A673 (cell line): ENCODE measurements at regions not wholly inside any gene's neighbourhood (a gene's known extent, or its start where the extent isn't known, plus 50 kb on each side); places are given as distances from the start of the nearest gene placed in this dataset.

Experiments
- BruUV-seq: library from RNA; stranded (reverse); fragments of 400-500 nt; replicated peaks from 2 replicates; lab custom pipeline; 2021; lab: Mats Ljungman, UMichigan
- CTCF ChIA-PET: fragments of 300-600 bp; sonication (Branson Sonifier 250); formaldehyde crosslinking; loops from one replicate; lab custom pipeline; 2022; ENCODE audit warnings: antibody characterized with exemption; lab: Charles Lee
- POLR2A ChIA-PET: fragments of 300-600 bp; sonication (Branson Sonifier 250); formaldehyde crosslinking; loops from one replicate; lab custom pipeline; 2022; ENCODE audit warnings: antibody characterized with exemption; ENCODE audit not compliant: low non-redundant PET; lab: Charles Lee
- DNase-seq: peaks from one replicate; pipeline ENCODE4 v3.0.0-alpha.2; 2015; ENCODE audit warnings: low spot score
- H3K27ac ChIP-seq: fragments of 200-600 bp; sonication (generic); 2 replicates; pipeline ENCODE4 v1.5.1; 2016; ENCODE audit warnings: mixed run types, low read depth, mild to moderate bottlenecking, mixed read lengths, antibody characterized with exemption, low read length; ENCODE audit not compliant: poor library complexity, severe bottlenecking
- H3K27me3 ChIP-seq: fragments of 200-600 bp; sonication (generic); replicated peaks from 2 replicates; pipeline ENCODE4 v1.6.1; 2017; ENCODE audit warnings: mixed run types, low read depth, mild to moderate bottlenecking, mixed read lengths, antibody characterized with exemption, low read length; ENCODE audit not compliant: insufficient read depth, poor library complexity
- H3K36me3 ChIP-seq: fragments of 200-600 bp; sonication (generic); 2 replicates; pipeline ENCODE4 v1.6.1; 2016; ENCODE audit warnings: mixed run types, mild to moderate bottlenecking, mixed read lengths, antibody characterized with exemption, low read length; ENCODE audit not compliant: insufficient read depth, poor library complexity, severe bottlenecking
- H3K4me1 ChIP-seq: fragments of 200-600 bp; sonication (generic); 2 replicates; pipeline ENCODE4 v1.6.1; 2017; ENCODE audit warnings: mixed run types, mild to moderate bottlenecking, mixed read lengths, antibody characterized with exemption, low read length; ENCODE audit not compliant: insufficient read depth, poor library complexity, severe bottlenecking
- H3K4me3 ChIP-seq: fragments of 200-600 bp; sonication (generic); 2 replicates; pipeline ENCODE4 v1.5.1; 2016; ENCODE audit warnings: low read depth, mixed run types, mild to moderate bottlenecking, mixed read lengths, low read length; ENCODE audit not compliant: poor library complexity, severe bottlenecking
- H3K9me3 ChIP-seq: fragments of 200-600 bp; sonication (generic); 2 replicates; pipeline ENCODE4 v1.6.1; 2016; ENCODE audit warnings: mixed run types, low read depth, mild to moderate bottlenecking, mixed read lengths, antibody characterized with exemption, low read length; ENCODE audit not compliant: poor library complexity, severe bottlenecking
- EZH2 ChIP-seq: fragments of 200-600 bp; sonication (generic); IDR thresholded peaks from 2 replicates; pipeline ENCODE4 v1.6.1; 2017; ENCODE audit warnings: borderline replicate concordance, low read depth, mild to moderate bottlenecking, mixed read lengths, antibody characterized with exemption, low read length; ENCODE audit not compliant: poor library complexity, severe bottlenecking
- intact Hi-C: fragments of 100-400 bp; cut with micrococcal nuclease; formaldehyde crosslinking; loops from one replicate; pipeline ENCODE4 v1.10.0; 2022; ENCODE audit not compliant: unreplicated experiment
- TF ChIP-seq, protein P1 (sequence below): fragments of 300-800, 200-600 bp; sonication (generic); conservative IDR thresholded peaks from 2 replicates; pipeline ENCODE4 v1.5.1; 2017; ENCODE audit warnings: low read depth, mild to moderate bottlenecking, antibody characterized with exemption, low read length, moderate library complexity, mixed read lengths

DNA sequence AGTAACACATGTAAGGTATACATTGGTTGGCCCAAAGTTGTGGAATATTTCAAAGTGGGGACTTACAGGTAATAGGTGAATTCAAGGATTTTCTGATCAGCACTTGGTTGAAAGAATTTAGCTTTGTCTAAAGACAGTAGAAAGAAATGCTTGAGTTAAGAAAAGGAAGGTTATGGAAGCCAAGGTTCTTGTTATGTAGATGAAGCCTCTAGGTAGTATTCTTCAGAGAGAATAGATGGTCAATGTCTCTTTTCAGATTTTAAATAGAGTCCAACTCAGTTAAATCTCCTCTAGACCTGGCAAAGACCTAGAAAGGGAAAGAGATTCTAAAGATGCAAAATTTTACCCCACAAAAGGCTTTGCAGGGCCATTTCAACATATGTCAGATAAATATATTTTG is 157.4 kb downstream of the ANKRD30B start:
- ChIA-PET CTCF (no interaction called here), POLR2A (no interaction called here)
- Histone ChIP-seq H3K4me1 (no peaks in the 10 kb centered on the region), H3K9me3 (peaks cover 16% of the 10 kb centered on the region), H3K27me3 (no peaks in the 10 kb centered on the region), H3K36me3 (no peaks in the 10 kb centered on the region), H3K4me3 (no peak overlapping the region), H3K27ac (no peak overlapping the region)
- intact Hi-C loops, result no loop called here
- BruUV-seq, result no TSS peak
- no peak for DNase-seq
- no peak for TF ChIP-seq EZH2
- TF ChIP-seq, protein P1, sequence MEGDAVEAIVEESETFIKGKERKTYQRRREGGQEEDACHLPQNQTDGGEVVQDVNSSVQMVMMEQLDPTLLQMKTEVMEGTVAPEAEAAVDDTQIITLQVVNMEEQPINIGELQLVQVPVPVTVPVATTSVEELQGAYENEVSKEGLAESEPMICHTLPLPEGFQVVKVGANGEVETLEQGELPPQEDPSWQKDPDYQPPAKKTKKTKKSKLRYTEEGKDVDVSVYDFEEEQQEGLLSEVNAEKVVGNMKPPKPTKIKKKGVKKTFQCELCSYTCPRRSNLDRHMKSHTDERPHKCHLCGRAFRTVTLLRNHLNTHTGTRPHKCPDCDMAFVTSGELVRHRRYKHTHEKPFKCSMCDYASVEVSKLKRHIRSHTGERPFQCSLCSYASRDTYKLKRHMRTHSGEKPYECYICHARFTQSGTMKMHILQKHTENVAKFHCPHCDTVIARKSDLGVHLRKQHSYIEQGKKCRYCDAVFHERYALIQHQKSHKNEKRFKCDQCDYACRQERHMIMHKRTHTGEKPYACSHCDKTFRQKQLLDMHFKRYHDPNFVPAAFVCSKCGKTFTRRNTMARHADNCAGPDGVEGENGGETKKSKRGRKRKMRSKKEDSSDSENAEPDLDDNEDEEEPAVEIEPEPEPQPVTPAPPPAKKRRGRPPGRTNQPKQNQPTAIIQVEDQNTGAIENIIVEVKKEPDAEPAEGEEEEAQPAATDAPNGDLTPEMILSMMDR, result no peak

DNA sequence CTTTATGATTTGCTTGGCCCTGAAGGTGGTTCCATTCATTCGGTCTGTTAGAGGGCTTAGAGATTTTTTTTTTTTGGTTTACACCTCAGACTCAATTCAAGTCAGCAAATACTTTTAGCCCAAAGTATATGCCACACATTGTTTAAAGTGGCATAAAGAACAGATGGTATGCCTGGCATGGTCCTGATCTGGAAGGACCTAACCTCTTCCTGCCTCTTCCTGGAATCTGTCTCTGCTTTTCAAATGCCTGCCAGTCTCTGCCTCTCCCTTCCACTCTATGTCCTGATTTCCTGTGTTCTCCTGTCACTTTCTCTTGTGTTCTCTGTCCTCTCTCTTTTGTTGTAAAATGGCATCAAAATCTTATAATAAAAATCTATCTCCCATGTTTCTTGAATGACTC is 158.0 kb downstream of the ANKRD30B start:
- TF ChIP-seq, protein P1, result no peak
- TF ChIP-seq EZH2, result no peak
- Histone ChIP-seq H3K4me3 (no peak overlapping the region), H3K9me3 (peaks cover 13% of the 10 kb centered on the region), H3K36me3 (no peaks in the 10 kb centered on the region), H3K27ac (no peak overlapping the region), H3K4me1 (no peaks in the 10 kb centered on the region), H3K27me3 (no peaks in the 10 kb centered on the region)
- DNase-seq, result no peak
- BruUV-seq, result no TSS peak
- intact Hi-C loops, result no loop called here
- CTCF ChIA-PET, result no interaction called here
- POLR2A ChIA-PET, result no interaction called here

DNA sequence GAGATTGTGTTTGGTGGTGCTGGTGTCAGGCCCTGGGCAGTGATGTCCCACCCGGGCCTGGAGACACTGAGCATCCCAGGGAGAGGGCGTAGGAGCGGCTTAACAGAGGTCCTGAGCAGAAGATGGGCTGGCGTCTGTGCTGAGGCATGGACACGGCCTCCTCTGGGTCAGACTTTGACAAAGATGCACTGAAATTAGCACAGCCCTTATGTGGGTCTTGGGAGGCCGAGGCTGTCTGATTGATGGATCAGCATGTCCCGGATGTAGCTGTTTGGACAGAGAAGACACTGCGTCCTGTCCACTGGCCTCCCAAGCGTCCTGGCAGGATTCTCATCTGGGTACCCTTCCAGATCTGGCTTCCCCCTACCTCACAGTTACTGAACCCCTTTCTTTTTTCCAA is 159.4 kb downstream of the ANKRD30B start:
- no peak for TF ChIP-seq EZH2
- TF ChIP-seq, protein P1, result no peak
- intact Hi-C loops, result no loop called here
- Histone ChIP-seq H3K4me1 (no peaks in the 10 kb centered on the region), H3K27ac (no peak overlapping the region), H3K4me3 (no peak overlapping the region), H3K27me3 (no peaks in the 10 kb centered on the region), H3K36me3 (no peaks in the 10 kb centered on the region), H3K9me3 (peaks cover 13% of the 10 kb centered on the region)
- ChIA-PET POLR2A (no interaction called here), CTCF (no interaction called here)
- BruUV-seq, result no TSS peak
- no peak for DNase-seq
